Globus pallidus (tissue), 1 donor: ENCODE measurements at regions not wholly inside any gene's neighbourhood (a gene's known extent, or its start where the extent isn't known, plus 50 kb on each side); places are given as distances from the start of the nearest gene placed in this dataset.

Experiments
- DNase-seq: peaks from one replicate; pipeline ENCODE4 v3.0.0-alpha.2; 2015; ENCODE audit warnings: low spot score

- no peak for DNase-seq
Measured at GRCh38 chr15:62745621-62746225, 296.8 kb upstream of the TPM1 start.

GRCh38 chr15:62748196-62748595 lies 294.4 kb upstream of the TPM1 start:
- DNase-seq: no peak

GRCh38 chr15:62749036-62749815 lies 293.3 kb upstream of the TPM1 start:
- peak; percentile 82 for DNase-seq

- no peak for DNase-seq
Measured at GRCh38 chr15:62750471-62750870, 292.1 kb upstream of the TPM1 start.

- DNase-seq: no peak
Measured at GRCh38 chr15:62752657-62753517, 289.7 kb upstream of the TPM1 start.

GRCh38 chr15:62753518-62754221 lies 288.9 kb upstream of the TPM1 start:
- no peak for DNase-seq

- peak; percentile 77 for DNase-seq
Measured at GRCh38 chr15:62756326-62756994, 286.1 kb upstream of the TPM1 start.

GRCh38 chr15:62756995-62757360 lies 285.6 kb upstream of the TPM1 start:
- no peak for DNase-seq

GRCh38 chr15:62757535-62757934 lies 285.0 kb upstream of the TPM1 start:
- DNase-seq: no peak

- DNase-seq: peak; percentile 47
Measured at GRCh38 chr15:62758126-62758951, 284.2 kb upstream of the TPM1 start.

GRCh38 chr15:62758952-62759349 lies 283.6 kb upstream of the TPM1 start:
- DNase-seq: no peak

- DNase-seq: no peak
Measured at GRCh38 chr15:62760538-62760937, 282.0 kb upstream of the TPM1 start.

GRCh38 chr15:62765916-62766315 lies 276.6 kb upstream of the TPM1 start:
- no peak for DNase-seq

- no peak for DNase-seq
Measured at GRCh38 chr15:62766599-62766998, 275.9 kb upstream of the TPM1 start.

GRCh38 chr15:62769604-62770003 lies 272.9 kb upstream of the TPM1 start:
- no peak for DNase-seq

GRCh38 chr15:62770111-62770660 lies 272.4 kb upstream of the TPM1 start:
- DNase-seq: no peak

- no peak for DNase-seq
Measured at GRCh38 chr15:62770752-62771151, 271.8 kb upstream of the TPM1 start.

GRCh38 chr15:62771234-62771633 lies 271.3 kb upstream of the TPM1 start:
- no peak for DNase-seq

GRCh38 chr15:62773369-62774165 lies 269.0 kb upstream of the TPM1 start:
- no peak for DNase-seq

GRCh38 chr15:62775932-62776331 lies 266.6 kb upstream of the TPM1 start:
- no peak for DNase-seq
